Uterus (tissue), 3 donors: ENCODE measurements at regions not wholly inside any gene's neighbourhood (a gene's known extent, or its start where the extent isn't known, plus 50 kb on each side); places are given as distances from the start of the nearest gene placed in this dataset.

Experiments
- DNase-seq, 2 donors: peaks; one replicate each; pipeline ENCODE4 v3.0.0-alpha.2; 2019 to 2020
- H3K27ac ChIP-seq, 2 donors: fragments of 200-600 bp; sonication (generic); 1 replicate in 1 of 2; 2 replicates in 1 of 2; pipeline ENCODE4 v1.5.1; 2016 to 2018
- H3K27me3 ChIP-seq, 2 donors: fragments of 200-600 bp; sonication (generic); one replicate each; pipeline ENCODE4 v1.5.1; 2018 to 2019; ENCODE audit warnings: control low read depth in 1 of 2
- H3K36me3 ChIP-seq, 2 donors: fragments of 200-600 bp; sonication (generic); one replicate each; pipeline ENCODE4 v1.5.1; 2019; ENCODE audit warnings: control low read depth in 1 of 2
- H3K4me1 ChIP-seq, 2 donors: fragments of 200-600 bp; sonication (generic); one replicate each; pipeline ENCODE4 v1.5.1; 2018 to 2019; ENCODE audit warnings: control low read depth in 1 of 2
- H3K4me3 ChIP-seq, 2 donors: fragments of 200-600 bp; sonication (generic); 1 replicate in 1 of 2; 2 replicates in 1 of 2; pipeline ENCODE4 v1.5.1; 2018 to 2019; ENCODE audit warnings: mild to moderate bottlenecking in 1 of 2
- H3K9me3 ChIP-seq, 2 donors: fragments of 200-600 bp; sonication (generic); one replicate each; pipeline ENCODE4 v1.5.1; 2019; ENCODE audit warnings: control low read depth in 1 of 2
- CTCF ChIP-seq, 4 experiments: fragments of 200-600 bp in 2 of 4; fragments of 450-650 bp in 2 of 4; sonication (generic) in 2 of 4; IDR thresholded peaks; one replicate each; pipeline ENCODE4 v1.5.1; 2016 to 2019; ENCODE audit warnings: antibody characterized with exemption in 4 of 4, mild to moderate bottlenecking in 2 of 4, moderate library complexity in 1 of 4
- POLR2A ChIP-seq, 2 donors: fragments of 450-650 bp; IDR thresholded peaks; one replicate each; pipeline ENCODE4 v1.6.1; 2016; ENCODE audit warnings: antibody characterized with exemption in 2 of 2, mild to moderate bottlenecking in 1 of 2, moderate library complexity in 1 of 2
- intact Hi-C: fragments of 100-400 bp; cut with DNase I; formaldehyde crosslinking; loops from one replicate; pipeline ENCODE4 v1.15.1; 2023; ENCODE audit warnings: low total_unique reads
- donor health status: DM: yes; HTN: yes; CAD: no.

GRCh38 chr12:24731596-24731995 is 217.3 kb downstream of the BCAT1 start:
- TF ChIP-seq POLR2A (IDR thresholded peaks at IDR 0.05) (no peak), CTCF (IDR thresholded peaks at IDR 0.05) (no peak)
- Histone ChIP-seq H3K27ac (no peak overlapping the region), H3K27me3 (no peaks in the 10 kb centered on the region), H3K9me3 (no peaks in the 10 kb centered on the region), H3K4me1 (no peaks in the 10 kb centered on the region), H3K4me3 (no peak overlapping the region), H3K36me3 (no peaks in the 10 kb centered on the region)
- no peak for DNase-seq
- intact Hi-C loops, result no loop called here

GRCh38 chr12:24730489-24730896 is 218.4 kb downstream of the BCAT1 start:
- no peak overlapping the region for H3K27ac ChIP-seq
- DNase-seq, result no peak
- H3K4me1 ChIP-seq, result no peaks in the 10 kb centered on the region
- TF ChIP-seq CTCF (IDR thresholded peaks at IDR 0.05) (no peak), POLR2A (IDR thresholded peaks at IDR 0.05) (no peak)
- intact Hi-C loops, result no loop called here
- no peaks in the 10 kb centered on the region for H3K9me3 ChIP-seq
- no peak overlapping the region for H3K4me3 ChIP-seq
- no peaks in the 10 kb centered on the region for H3K27me3 ChIP-seq
- H3K36me3 ChIP-seq, result no peaks in the 10 kb centered on the region

- no peaks in the 10 kb centered on the region for H3K27me3 ChIP-seq
- no peaks in the 10 kb centered on the region for H3K4me1 ChIP-seq
- no peaks in the 10 kb centered on the region for H3K36me3 ChIP-seq
- TF ChIP-seq POLR2A (IDR thresholded peaks at IDR 0.05), result no peak
- no peak for TF ChIP-seq CTCF (IDR thresholded peaks at IDR 0.05)
- no peak overlapping the region for H3K27ac ChIP-seq
- H3K9me3 ChIP-seq, result no peaks in the 10 kb centered on the region
- DNase-seq, result no peak
- H3K4me3 ChIP-seq, result no peak overlapping the region
- intact Hi-C loops, result no loop called here
Observed at GRCh38 chr12:24728826-24729225, 220.1 kb downstream of the BCAT1 start.

- TF ChIP-seq CTCF (IDR thresholded peaks at IDR 0.05), result peak in 2 of 4 experiments; percentile 25 to 42
- TF ChIP-seq POLR2A (IDR thresholded peaks at IDR 0.05), result no peak
- no peaks in the 10 kb centered on the region for H3K27me3 ChIP-seq
- no peak overlapping the region for H3K27ac ChIP-seq
- no peaks in the 10 kb centered on the region for H3K4me1 ChIP-seq
- H3K4me3 ChIP-seq, result no peak overlapping the region
- no peaks in the 10 kb centered on the region for H3K36me3 ChIP-seq
- no peaks in the 10 kb centered on the region for H3K9me3 ChIP-seq
- intact Hi-C loops, result no loop called here
- no peak for DNase-seq
Observed at GRCh38 chr12:24728366-24728765, 220.5 kb downstream of the BCAT1 start.

- intact Hi-C loops, result no loop called here
- H3K9me3 ChIP-seq, result no peaks in the 10 kb centered on the region
- no peaks in the 10 kb centered on the region for H3K27me3 ChIP-seq
- H3K4me3 ChIP-seq, result no peak overlapping the region
- no peaks in the 10 kb centered on the region for H3K36me3 ChIP-seq
- no peak for DNase-seq
- H3K27ac ChIP-seq, result no peak overlapping the region
- no peaks in the 10 kb centered on the region for H3K4me1 ChIP-seq
- TF ChIP-seq POLR2A (IDR thresholded peaks at IDR 0.05) (no peak), CTCF (IDR thresholded peaks at IDR 0.05) (no peak)
Observed at GRCh38 chr12:24725616-24726015, 223.3 kb downstream of the BCAT1 start.
